Activated CD4-positive, alpha-beta T cell treated with anti-CD3 and anti-CD28 coated beads, Interleukin-2, amount 10 ng/mL, durations not matched to agents 24 days and 14 days (primary cell): ENCODE measurements at regions not wholly inside any gene's neighbourhood (a gene's known extent, or its start where the extent isn't known, plus 50 kb on each side); places are given as distances from the start of the nearest gene placed in this dataset.

ENCODE experiments used
- DNase-seq: peaks from one replicate; pipeline ENCODE4 v3.0.0; 2022
- H3K27ac Mint-ChIP-seq: one replicate; pipeline ENCODE4 v1.8.0; 2022; ENCODE audit warnings: mild to moderate bottlenecking, mixed read lengths
- H3K27me3 Mint-ChIP-seq: one replicate; pipeline ENCODE4 v1.8.0; 2022; ENCODE audit warnings: mixed read lengths
- H3K36me3 Mint-ChIP-seq: one replicate; pipeline ENCODE4 v1.8.0; 2022; ENCODE audit warnings: low read depth, mild to moderate bottlenecking, mixed read lengths
- H3K4me1 Mint-ChIP-seq: one replicate; pipeline ENCODE4 v1.8.0; 2021; ENCODE audit warnings: mixed read lengths
- H3K4me3 Mint-ChIP-seq: one replicate; pipeline ENCODE4 v1.8.0; 2022; ENCODE audit warnings: mild to moderate bottlenecking, moderate library complexity, mixed read lengths
- H3K9me3 Mint-ChIP-seq: one replicate; pipeline ENCODE4 v1.8.0; 2021; ENCODE audit warnings: mixed read lengths
- intact Hi-C: fragments of 100-400 bp; cut with micrococcal nuclease; formaldehyde crosslinking; loops from one replicate; pipeline ENCODE4 v1.15.1; 2023

GRCh38 chr9:80946496-80947170 is 742.7 kb downstream of the TLE1 start:
- Mint-ChIP-seq H3K9me3 (no peaks in the 10 kb centered on the region), H3K27ac (no peak overlapping the region), H3K36me3 (no peaks in the 10 kb centered on the region), H3K4me3 (no peak overlapping the region), H3K4me1 (no peaks in the 10 kb centered on the region), H3K27me3 (no peaks in the 10 kb centered on the region)
- intact Hi-C loops: no loop called here
- no peak for DNase-seq

DNA sequence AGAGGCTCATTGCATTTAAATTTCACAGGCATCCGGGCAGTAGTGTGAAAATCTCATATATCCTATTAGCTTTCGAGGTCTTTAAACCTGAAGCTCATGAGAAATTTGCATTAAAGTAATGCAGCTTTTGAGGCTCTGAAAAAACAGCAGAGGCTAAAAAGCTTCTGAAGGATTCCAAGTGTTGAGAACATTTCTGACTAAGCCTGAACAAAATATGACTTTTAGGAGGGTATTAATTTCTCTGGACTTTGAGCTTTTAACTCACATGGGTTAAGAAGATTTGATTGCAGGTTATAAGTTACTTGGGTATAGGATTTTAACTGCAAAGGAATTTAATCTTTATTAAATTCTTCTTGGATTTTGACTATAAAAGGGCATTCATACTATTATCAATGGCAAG is 743.9 kb downstream of the TLE1 start:
- no peak overlapping the region for H3K27ac Mint-ChIP-seq
- H3K4me3 Mint-ChIP-seq: no peak overlapping the region
- H3K36me3 Mint-ChIP-seq: no peaks in the 10 kb centered on the region
- no peak for DNase-seq
- intact Hi-C loops: no loop called here
- no peaks in the 10 kb centered on the region for H3K4me1 Mint-ChIP-seq
- H3K27me3 Mint-ChIP-seq: no peaks in the 10 kb centered on the region
- no peaks in the 10 kb centered on the region for H3K9me3 Mint-ChIP-seq

- DNase-seq: no peak
- H3K27ac Mint-ChIP-seq: no peak overlapping the region
- H3K4me1 Mint-ChIP-seq: no peaks in the 10 kb centered on the region
- no peaks in the 10 kb centered on the region for H3K36me3 Mint-ChIP-seq
- H3K9me3 Mint-ChIP-seq: no peaks in the 10 kb centered on the region
- no peak overlapping the region for H3K4me3 Mint-ChIP-seq
- no peaks in the 10 kb centered on the region for H3K27me3 Mint-ChIP-seq
- intact Hi-C loops: no loop called here
Measured at GRCh38 chr9:80937645-80938044, 751.7 kb downstream of the TLE1 start.

DNA sequence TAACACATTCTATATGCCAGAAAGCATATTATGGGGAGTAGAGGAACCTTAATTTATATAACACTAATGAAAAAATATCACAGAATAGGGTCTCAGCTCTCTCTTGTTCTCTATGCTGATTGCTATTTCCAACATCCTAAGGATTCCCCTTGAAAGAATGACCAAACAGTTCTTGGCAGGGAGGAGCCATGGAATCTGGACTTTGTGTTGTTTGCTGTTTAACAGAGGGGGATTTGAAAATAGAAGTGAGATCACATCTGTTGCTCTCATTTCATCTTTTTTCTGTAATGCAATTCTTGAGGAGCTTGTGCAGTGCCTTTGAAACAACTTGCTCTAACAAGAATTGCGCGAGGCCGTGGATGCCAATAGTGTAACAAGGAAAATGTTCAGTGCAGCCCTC is 755.3 kb downstream of the TLE1 start:
- H3K27me3 Mint-ChIP-seq: no peaks in the 10 kb centered on the region
- DNase-seq: no peak
- intact Hi-C loops: no loop called here
- H3K9me3 Mint-ChIP-seq: no peaks in the 10 kb centered on the region
- H3K36me3 Mint-ChIP-seq: no peaks in the 10 kb centered on the region
- H3K4me1 Mint-ChIP-seq: no peaks in the 10 kb centered on the region
- H3K27ac Mint-ChIP-seq: no peak overlapping the region
- H3K4me3 Mint-ChIP-seq: no peak overlapping the region

GRCh38 chr9:80932947-80933780 is 756.2 kb downstream of the TLE1 start:
- H3K9me3 Mint-ChIP-seq: no peaks in the 10 kb centered on the region
- H3K4me1 Mint-ChIP-seq: no peaks in the 10 kb centered on the region
- DNase-seq: no peak
- intact Hi-C loops: no loop called here
- H3K27ac Mint-ChIP-seq: no peak overlapping the region
- H3K27me3 Mint-ChIP-seq: no peaks in the 10 kb centered on the region
- no peak overlapping the region for H3K4me3 Mint-ChIP-seq
- H3K36me3 Mint-ChIP-seq: no peaks in the 10 kb centered on the region

GRCh38 chr9:80932181-80932580 is 757.2 kb downstream of the TLE1 start:
- H3K36me3 Mint-ChIP-seq: no peaks in the 10 kb centered on the region
- no peaks in the 10 kb centered on the region for H3K4me1 Mint-ChIP-seq
- intact Hi-C loops: no loop called here
- no peak overlapping the region for H3K27ac Mint-ChIP-seq
- no peaks in the 10 kb centered on the region for H3K27me3 Mint-ChIP-seq
- H3K4me3 Mint-ChIP-seq: no peak overlapping the region
- no peaks in the 10 kb centered on the region for H3K9me3 Mint-ChIP-seq
- no peak for DNase-seq

DNA sequence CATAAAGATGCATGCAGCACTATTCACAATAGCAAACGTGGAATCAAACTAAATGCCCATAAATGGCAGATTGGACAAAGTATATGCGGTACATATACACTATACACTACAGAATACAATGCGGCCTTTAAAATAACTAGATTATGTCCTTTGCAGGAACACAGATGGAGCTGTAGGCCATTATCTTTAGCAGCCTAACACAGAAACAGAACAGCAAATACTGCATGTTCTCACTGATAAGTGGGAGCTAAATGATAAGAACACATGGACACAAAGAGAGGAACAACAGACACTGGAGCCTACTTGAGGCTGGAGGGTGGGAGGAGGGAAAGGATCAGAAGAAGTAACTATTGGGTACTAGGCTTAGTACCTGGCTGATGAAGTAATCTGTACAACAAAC is 758.2 kb downstream of the TLE1 start:
- H3K9me3 Mint-ChIP-seq: no peaks in the 10 kb centered on the region
- H3K36me3 Mint-ChIP-seq: no peaks in the 10 kb centered on the region
- no peaks in the 10 kb centered on the region for H3K4me1 Mint-ChIP-seq
- intact Hi-C loops: no loop called here
- H3K27ac Mint-ChIP-seq: no peak overlapping the region
- no peak overlapping the region for H3K4me3 Mint-ChIP-seq
- H3K27me3 Mint-ChIP-seq: no peaks in the 10 kb centered on the region
- DNase-seq: no peak

DNA sequence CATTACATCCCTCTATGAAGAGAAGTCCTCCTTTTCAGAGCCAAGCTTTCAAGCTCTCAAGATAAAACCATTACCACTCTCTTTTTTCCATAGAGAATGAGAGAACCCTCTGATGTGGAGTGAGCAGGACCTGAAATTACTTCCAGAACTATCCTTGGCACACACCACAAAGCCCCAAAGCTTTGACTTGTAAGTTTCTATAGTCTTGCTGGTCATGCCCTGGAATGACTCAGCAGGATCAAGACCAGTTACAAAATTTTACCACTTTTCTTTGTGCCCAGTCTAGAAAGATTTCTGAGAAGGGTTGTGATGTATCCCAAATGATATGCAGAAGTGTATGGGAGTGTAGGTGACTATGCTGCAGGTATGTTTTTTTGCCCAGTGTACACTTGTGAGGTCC is 760.6 kb downstream of the TLE1 start:
- Mint-ChIP-seq H3K27ac (no peak overlapping the region), H3K9me3 (no peaks in the 10 kb centered on the region), H3K27me3 (no peaks in the 10 kb centered on the region), H3K4me1 (no peaks in the 10 kb centered on the region), H3K36me3 (no peaks in the 10 kb centered on the region), H3K4me3 (no peak overlapping the region)
- DNase-seq: no peak
- intact Hi-C loops: no loop called here

DNA sequence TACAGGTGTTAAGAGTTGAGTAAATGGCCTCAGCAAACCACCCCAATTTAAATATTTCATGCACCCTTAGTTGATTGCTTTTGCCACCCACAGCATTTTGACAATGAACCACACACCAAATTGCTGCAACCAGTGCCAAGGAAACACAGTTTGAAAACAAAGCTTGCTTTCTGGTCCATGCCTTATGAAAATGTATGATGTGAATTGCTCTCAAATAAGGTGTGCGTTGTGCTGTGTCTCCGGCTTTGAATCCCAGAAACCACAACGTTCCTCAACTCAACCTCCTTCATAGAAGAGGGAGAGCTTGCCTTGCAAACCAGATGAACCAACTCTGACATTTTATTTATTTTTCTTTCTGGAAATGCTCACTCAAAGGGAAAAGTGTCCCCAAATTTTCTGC is 762.7 kb downstream of the TLE1 start:
- H3K36me3 Mint-ChIP-seq: no peaks in the 10 kb centered on the region
- no peak overlapping the region for H3K27ac Mint-ChIP-seq

DNA sequence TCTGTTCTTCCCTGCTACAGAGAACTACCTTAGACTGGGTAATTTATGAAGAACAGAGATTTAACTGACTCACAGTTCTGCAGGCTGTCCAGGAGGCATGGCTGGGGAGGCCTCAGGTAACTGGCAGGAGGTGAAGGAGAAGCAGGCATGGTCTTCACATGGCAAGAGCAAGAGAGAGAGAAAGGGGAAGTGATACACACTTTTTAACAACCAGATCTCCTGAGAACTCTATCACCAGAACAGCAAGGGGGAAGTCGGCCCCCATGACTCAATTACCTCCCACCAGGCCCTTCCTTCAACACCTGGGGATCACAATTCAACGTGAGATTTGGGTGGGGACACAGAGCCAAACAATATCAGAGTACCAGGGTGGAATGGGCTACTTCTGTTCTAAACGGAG is 766.8 kb downstream of the TLE1 start:
- Mint-ChIP-seq H3K4me1 (no peaks in the 10 kb centered on the region), H3K9me3 (peaks cover 6% of the 10 kb centered on the region), H3K27me3 (no peaks in the 10 kb centered on the region), H3K36me3 (no peaks in the 10 kb centered on the region), H3K4me3 (no peak overlapping the region), H3K27ac (no peak overlapping the region)
- intact Hi-C loops: no loop called here
- no peak for DNase-seq

More for the DNA sequence above, 762.7 kb downstream of the TLE1 start:
- intact Hi-C loops: no loop called here
- Mint-ChIP-seq H3K27me3 (no peaks in the 10 kb centered on the region), H3K4me1 (no peaks in the 10 kb centered on the region), H3K9me3 (peaks cover 3% of the 10 kb centered on the region), H3K4me3 (no peak overlapping the region)
- DNase-seq: no peak

DNA sequence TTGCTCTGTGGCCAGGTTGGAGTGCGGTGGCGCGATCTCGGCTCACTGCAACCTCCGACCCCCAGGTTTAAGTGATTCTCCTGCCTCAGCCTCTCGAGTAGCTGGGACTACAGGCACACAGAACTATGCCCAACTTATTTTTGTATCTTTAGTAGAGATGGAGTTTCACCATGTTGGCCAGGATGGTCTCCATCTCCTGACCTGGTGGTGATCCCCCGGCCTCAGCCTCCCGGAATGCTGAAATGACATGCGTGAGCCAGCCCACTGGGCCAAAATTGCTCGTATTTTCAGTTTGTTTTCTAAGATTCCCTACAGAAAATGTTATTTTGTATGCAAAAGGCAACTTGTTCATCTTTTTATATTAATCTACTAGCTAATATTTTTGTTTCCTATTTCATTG is 782.6 kb downstream of the TLE1 start:
- Mint-ChIP-seq H3K4me3 (no peak overlapping the region), H3K36me3 (no peaks in the 10 kb centered on the region), H3K27ac (no peak overlapping the region), H3K4me1 (no peaks in the 10 kb centered on the region), H3K9me3 (no peaks in the 10 kb centered on the region), H3K27me3 (no peaks in the 10 kb centered on the region)
- DNase-seq: no peak
- intact Hi-C loops: no loop called here

GRCh38 chr9:80899208-80899607 is 790.1 kb downstream of the TLE1 start:
- intact Hi-C loops: no loop called here
- Mint-ChIP-seq H3K9me3 (peaks cover 3% of the 10 kb centered on the region), H3K27me3 (no peaks in the 10 kb centered on the region), H3K4me1 (no peaks in the 10 kb centered on the region), H3K36me3 (no peaks in the 10 kb centered on the region), H3K27ac (no peak overlapping the region), H3K4me3 (no peak overlapping the region)
- no peak for DNase-seq

DNA sequence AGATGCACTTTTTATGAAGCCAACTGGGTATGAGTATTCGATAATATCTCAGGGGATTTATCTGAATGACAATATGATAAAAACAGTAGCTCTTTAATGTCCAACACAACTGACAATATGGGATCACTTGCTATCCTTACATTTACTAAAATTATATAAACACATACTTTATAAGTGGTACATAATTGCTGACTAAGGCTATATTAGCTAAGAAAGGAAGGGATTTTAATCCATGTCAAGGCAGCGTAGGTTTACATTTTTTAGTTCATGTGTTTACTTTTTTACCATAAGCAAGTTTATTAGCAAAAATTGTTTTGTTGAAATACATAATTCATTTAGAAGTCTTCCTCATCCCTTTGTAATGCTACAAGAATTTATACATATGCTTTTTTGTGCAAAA is 796.2 kb downstream of the TLE1 start:
- H3K4me3 Mint-ChIP-seq: no peak overlapping the region
- no peaks in the 10 kb centered on the region for H3K36me3 Mint-ChIP-seq
- peaks cover 3% of the 10 kb centered on the region for H3K9me3 Mint-ChIP-seq
- H3K27me3 Mint-ChIP-seq: no peaks in the 10 kb centered on the region
- DNase-seq: no peak
- H3K27ac Mint-ChIP-seq: no peak overlapping the region
- intact Hi-C loops: no loop called here
- H3K4me1 Mint-ChIP-seq: no peaks in the 10 kb centered on the region

DNA sequence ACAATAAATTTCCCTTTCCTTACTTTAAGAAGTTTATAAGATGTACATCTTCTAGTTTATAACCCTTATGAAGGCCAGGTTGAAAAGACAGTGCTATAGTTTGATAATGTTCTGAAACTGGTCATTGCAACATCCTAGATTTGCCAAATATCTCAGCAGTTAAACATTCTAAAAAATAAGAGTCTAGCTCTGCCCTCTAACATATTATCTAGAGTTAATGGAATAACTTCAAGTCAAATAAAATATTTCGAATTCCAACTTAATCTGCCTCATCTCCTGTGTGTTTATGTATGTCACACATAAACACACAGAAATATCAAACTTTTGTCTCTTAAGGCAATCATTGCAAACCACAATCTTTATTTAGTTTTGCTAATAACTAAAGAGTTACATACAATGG is 796.6 kb downstream of the TLE1 start:
- H3K36me3 Mint-ChIP-seq: no peaks in the 10 kb centered on the region
- DNase-seq: no peak
- H3K4me1 Mint-ChIP-seq: no peaks in the 10 kb centered on the region
- peaks cover 3% of the 10 kb centered on the region for H3K9me3 Mint-ChIP-seq
- H3K27me3 Mint-ChIP-seq: no peaks in the 10 kb centered on the region
- H3K27ac Mint-ChIP-seq: no peak overlapping the region
- H3K4me3 Mint-ChIP-seq: no peak overlapping the region
- intact Hi-C loops: no loop called here

- no peaks in the 10 kb centered on the region for H3K4me1 Mint-ChIP-seq
- no peaks in the 10 kb centered on the region for H3K36me3 Mint-ChIP-seq
- H3K4me3 Mint-ChIP-seq: no peak overlapping the region
- intact Hi-C loops: no loop called here
- H3K27ac Mint-ChIP-seq: no peak overlapping the region
- no peaks in the 10 kb centered on the region for H3K9me3 Mint-ChIP-seq
- DNase-seq: no peak
- no peaks in the 10 kb centered on the region for H3K27me3 Mint-ChIP-seq
Measured at GRCh38 chr9:80890124-80890523, 799.2 kb downstream of the TLE1 start.
